GM18502 (cell line): ENCODE measurements at regions not wholly inside any gene's neighbourhood (a gene's known extent, or its start where the extent isn't known, plus 50 kb on each side); places are given as distances from the start of the nearest gene placed in this dataset.
"Not testable (repeated sequence)": the region's sequence is repeated elsewhere in the genome, so short reads cannot be mapped to it uniquely, and the experiment has no call there.

Experiments used
- ATAC-seq: cut with Tn5 transposase; IDR thresholded peaks from one replicate; pipeline ENCODE4 v1.9.1; 2021; ENCODE audit warnings: mild to moderate bottlenecking; ENCODE audit not compliant: unreplicated experiment, poor library complexity

DNA sequence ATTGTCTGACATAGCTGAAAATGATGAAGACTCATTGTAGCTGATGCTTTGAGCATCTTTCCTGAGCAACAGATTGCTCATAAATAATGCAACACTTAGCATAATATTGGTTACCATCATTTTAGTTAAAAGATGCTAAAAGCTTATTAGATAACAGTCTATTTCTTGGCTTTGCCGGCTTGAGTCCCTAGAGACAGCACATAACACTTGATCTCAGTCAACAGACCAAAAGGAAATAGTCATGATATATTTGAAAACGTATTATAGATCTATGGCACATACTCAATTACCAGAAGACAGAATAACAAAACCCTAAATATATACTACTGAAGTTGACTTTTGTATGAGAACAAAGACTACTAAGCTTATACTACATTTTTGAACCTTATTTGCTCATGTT is 846.7 kb upstream of the EPHA5 start:
- no peak for ATAC-seq

DNA sequence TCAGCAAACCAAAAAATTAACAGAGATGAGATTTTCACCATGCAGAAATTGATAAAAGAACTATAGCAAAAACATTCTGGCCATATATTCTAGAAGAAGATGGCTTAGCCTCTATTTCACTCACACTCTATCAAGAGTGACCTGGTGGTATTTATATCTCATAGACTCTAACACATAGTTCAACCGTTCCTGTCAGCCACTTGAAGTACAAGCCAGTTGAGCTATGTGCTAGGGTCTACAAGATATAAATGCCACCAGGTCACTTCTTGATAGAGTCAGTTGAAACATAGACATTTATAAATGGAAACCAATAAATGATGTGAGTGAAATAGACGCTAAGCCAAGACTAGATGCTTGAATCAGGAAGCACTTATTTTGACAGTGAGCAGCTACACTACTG is 836.7 kb upstream of the EPHA5 start:
- ATAC-seq, result no peak

DNA sequence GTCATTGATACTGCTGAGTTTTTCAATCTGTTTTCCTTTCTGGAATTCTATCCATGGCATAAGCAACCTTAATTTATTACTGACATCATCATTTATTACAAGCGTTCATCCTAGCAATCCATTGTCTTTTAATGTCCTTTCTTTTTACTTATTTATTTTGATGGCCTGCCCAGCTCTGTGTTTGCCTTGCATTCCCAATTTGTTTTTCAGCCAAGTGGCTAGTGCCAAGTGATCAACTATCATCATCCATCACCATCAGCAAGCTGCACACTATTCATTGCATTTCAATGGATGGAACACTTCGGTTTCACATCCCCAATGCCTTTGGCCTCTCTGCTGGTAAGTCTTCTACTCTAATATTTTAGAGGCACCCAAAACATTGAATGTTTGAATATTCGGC is 831.7 kb upstream of the EPHA5 start:
- ATAC-seq, result no peak

DNA sequence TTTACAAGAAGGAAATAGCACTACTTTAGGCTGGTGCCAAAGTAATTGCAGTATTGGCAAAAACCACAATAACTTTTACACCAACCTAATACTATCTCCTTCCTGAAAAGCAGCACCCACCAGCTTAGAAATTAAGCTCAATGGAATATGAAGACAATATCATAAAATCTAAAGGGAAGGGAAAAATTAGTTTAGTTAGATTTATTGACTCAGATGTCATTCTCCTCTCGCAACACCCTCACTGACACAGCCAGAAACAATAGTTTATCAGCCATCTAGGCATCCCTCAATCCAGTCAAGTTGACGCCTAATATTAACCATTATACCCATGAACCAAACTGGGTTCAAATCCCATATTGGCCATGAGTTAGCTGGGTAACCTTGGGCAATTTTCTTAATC is 820.4 kb upstream of the EPHA5 start:
- ATAC-seq, result no peak

DNA sequence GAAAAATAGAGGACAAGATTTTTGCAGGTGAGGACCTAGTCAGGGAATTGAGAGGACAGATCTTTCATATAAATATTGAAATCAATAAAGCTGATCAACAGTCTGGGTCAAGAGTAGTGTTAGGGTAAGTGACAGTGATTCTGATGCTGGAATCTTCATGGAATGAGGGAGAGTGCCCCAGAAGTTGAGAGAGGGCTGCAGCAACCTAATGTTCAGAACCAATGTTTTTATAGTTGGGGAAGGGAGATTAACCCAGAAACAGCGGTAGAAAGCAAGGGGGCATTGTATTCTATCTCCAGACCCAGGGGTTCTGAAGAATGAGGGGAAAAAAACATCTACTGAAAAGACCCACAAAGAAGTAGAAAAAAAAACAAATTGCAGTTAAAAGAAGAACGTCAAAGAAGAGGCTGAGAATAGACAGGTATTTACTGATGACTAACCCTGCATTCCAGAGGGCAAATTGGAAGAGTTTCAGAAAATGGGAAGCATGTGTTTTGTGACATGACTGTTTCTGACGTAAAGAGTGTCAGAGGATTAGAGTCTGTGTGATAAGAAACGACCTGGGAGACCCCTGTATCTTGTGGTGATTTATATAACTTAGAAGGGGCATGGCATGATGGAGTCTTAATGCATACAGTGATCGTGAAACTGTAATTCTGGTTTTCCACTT is 819.6 kb upstream of the EPHA5 start:
- ATAC-seq, result no peak

DNA sequence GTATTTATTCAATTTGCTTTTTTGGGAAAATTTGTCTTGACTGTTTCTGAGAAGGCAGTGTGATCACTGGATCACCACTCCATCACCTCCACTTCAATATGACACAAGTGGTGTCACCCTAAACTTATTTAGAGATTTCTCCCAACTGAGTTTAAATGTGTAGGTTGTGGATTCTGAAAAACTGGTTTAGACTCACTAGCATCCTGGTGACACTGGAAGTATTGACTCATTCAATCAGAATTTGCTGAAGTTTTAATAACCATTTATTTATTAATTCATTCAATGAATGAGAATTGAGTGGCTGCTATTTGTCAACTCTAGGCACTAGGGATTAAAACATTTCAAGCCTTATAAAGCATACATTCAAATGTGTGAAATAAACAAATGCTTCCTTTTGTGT is 819.1 kb upstream of the EPHA5 start:
- no peak for ATAC-seq

DNA sequence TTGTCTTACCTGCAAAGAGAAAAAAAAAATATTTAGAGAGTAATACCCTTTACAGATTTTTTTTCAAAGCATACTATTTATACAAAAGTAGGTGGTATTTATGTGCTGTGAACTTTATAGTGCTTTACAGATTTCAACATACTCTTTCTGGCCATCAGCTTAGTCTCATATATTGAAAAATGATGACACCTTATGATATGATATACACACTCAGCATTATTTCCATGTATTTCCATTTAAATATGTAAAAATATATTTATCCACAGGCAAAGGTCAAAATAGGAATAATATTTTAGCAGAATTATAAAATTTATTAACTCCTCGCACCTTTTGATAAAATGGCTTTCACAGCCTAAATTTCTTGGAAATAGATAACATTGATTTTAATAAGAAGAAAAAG is 815.8 kb upstream of the EPHA5 start:
- ATAC-seq, result no peak

DNA sequence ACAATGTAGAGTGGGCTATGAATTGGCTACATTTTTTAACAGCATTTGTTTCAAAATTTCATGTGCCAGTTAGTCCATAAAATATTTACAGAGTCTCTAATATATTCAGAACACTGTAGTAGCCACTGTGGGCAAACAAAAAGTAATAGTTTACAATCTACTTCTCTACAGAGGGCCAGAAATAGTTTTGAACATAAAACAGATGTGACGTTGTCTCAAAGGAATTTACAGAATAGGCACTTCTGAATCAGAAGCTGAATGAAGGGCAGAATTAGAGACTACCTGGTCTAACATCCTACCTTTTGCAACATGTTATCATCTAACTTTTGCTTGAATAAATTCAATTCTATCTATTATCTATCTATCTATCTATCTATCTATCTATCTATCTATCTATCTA is 811.9 kb upstream of the EPHA5 start:
- no peak for ATAC-seq

DNA sequence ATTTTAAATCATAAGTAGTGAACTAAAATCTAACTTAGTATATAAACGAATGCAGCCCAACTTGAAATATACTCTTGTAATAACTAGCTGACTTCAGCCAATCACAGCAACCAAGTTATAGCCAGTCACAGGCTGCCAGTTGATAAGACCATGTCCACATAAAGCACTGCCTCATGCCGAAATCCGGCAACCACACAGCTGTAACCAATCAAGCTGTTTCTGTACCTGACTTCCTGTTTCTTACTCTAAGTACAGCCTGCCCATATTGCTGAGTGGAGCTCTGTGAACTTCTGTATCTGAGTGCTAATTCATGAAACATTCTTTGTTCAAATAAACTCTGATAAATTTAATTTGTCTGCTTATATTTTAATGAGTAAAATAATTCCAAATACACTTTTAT is 805.3 kb upstream of the EPHA5 start:
- no peak for ATAC-seq

DNA sequence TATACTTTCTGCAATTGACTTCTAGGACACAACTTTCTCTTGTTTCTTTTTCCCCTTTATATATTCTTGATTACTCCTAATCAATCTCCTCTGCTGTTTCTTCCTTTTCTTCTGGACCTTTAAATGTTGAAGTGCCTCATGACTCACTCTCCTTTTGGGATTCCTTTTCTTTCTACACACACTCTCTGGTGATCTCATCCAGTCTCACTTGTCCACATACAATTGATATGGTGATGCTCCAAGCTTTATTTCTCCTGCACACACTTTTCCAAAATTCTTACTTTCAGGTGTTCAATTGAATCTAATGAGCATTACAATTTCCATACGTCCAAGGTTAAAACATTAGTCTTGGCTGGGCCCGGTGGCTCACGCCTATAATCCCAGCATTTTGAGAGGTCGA is 794.8 kb upstream of the EPHA5 start:
- ATAC-seq, result no peak

DNA sequence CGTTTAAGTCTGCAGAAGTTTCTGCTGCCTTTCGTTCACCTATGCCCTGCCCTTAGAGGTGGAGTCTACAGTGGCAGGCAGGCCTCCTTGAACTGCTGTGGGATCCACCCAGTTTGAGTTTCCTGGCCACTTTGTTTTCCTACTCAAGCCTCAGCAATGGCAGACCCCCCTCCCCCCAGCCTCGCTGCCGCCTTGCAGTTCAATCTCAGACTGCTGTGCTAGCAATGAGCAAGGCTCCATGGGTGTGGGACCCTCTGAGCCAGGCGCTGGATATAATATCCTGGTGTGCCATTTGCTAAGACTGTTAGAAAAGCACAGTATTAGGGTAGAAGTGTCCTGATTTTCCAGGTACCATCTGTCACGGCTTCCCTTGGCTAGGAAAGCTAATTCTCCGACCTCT is 792.6 kb upstream of the EPHA5 start:
- not testable (repeated sequence) for ATAC-seq

DNA sequence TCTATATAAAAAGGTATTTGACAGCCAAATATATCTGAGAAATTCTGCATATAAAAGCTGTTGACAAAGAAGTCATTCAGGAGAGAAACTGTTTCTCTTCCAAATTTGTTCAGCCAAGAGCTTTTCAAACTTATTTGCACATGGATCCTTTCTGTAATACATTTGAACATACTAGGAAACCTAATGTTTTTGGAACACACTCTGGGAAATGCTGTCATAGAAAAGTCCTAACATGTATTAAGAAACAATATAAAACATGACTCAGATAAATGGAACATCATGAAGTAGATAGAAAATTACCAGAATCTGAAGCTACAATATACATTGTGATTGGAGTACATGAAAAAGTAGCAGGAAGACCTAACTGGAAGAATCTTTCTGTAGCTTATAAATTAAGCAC is 781.5 kb upstream of the EPHA5 start:
- no peak for ATAC-seq

DNA sequence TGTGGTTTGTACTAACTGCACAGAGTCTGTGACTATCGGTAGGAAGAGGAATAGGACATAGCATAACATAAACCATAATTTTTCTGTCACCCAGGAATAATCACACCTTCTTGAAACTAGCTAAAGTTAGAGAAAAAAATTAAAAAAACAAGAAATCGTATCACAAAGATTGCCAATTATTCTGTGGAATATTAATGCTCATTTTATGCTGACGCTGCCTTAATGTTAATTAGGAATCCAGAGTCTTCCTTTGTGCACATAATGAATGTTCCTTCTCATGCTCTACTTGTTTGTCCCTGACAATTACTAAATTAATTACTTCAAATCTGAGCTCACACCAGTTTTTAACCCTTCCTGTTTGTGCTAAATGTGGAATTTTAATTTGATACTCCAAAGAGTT is 772.7 kb upstream of the EPHA5 start:
- ATAC-seq, result no peak

DNA sequence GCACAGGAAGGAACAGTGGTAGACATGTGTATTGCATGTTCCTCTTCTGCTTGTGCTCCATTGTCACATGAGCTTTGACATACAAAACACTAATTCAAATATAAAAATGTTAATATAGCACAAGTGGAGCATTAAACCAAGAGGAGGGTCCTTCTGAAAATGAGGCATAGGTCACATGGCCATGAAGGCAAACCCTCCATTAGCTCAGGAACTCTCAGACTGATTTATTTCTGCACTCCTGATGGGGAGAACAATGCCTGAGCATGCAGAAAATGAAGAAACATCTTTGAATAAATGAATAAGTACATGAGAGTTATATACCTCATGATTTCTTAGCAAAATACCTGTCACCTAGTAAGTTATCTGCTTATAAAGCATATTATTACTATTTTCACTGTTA is 769.2 kb upstream of the EPHA5 start:
- no peak for ATAC-seq

DNA sequence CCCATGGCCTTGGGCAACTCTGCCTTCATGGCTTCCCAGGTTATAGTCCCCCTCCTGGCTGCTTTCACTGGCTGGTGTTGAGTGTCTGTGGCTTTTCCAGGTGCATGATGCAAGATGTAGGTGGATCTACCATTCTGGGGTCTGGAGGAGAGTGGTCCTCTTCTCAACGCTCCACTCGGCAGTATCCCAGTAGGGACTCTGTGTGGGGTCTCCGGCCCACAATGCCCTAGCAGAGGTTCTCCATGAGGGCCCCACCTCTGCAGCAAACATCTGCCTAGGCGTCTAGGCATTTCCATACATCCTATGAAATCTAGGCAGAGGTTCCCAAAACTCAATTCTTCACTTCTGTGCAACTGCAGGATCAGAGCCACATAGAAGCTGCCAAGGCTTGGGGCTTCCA is 763.4 kb upstream of the EPHA5 start:
- no peak for ATAC-seq

DNA sequence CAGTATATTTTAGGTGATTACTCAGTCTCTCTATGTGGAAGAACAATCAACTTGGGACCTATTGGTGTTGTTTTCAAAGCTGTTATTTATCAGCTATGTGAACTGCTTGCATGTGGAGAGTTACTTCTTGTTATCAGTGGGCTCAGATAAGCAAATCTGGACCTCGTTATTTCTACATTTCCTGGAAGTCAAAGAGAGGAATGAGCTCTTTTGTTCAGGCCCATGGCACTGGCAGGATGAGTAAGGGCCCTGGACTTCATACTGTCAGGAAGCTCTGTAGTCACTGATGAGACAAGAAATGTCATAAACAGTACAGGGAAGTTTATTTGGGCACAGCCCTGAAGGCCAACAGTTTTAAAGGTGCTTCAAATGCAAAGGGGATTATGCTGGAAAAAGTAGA is 760.6 kb upstream of the EPHA5 start:
- no peak for ATAC-seq

DNA sequence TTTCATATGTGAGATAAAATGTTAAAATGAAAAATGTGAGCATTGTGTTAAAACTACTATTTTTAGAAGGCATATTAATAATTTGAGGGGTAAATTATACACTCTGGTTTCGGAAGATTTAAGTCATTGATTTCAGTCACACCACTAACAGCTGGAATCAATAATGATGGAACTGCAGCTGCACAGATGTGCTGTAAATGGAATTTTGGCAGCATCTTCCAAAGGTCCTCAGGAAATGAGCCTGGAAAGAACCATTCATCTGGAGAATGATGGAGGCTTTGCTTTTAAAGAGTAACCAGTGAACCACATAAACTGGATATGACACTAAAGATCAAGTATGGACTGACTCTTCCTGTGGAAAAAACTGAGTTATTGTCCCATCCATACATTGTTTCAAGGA is 759.0 kb upstream of the EPHA5 start:
- ATAC-seq, result no peak

DNA sequence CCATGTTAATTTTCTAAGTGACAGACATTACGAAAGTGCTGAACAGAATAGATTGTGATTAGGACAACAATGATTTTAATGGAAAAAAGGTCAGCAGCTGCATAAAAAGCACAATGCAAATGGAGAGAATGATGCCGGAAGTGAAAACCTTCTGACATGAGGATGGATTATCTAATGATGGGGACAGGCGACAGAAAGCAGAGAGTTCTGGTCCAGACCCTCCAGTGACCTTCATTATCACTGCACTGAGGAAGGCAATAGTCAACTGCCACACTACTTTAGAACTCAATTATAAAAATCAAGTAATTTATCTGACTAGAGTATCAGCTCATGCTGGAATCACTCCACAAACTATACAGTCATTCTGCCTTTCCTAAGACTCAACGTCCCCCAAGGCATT is 746.1 kb upstream of the EPHA5 start:
- no peak for ATAC-seq

DNA sequence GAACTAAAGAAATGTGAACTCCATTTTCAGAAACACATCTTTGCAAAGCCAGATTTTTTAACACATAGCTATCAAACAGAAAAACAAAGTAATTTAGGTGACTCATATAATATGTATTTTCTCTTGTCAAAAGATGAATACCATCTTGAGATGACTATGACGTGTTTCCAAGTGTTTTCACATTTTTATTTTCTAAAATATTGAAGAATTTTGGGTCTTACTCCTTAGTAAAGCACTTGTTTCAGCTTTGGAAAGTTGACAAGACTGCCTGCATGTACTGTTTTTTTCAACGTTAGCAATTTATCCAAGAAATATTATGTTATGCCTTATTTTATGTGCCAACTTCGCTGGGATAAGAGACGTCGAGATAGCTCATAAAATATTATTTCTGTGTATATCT is 733.9 kb upstream of the EPHA5 start:
- no peak for ATAC-seq

DNA sequence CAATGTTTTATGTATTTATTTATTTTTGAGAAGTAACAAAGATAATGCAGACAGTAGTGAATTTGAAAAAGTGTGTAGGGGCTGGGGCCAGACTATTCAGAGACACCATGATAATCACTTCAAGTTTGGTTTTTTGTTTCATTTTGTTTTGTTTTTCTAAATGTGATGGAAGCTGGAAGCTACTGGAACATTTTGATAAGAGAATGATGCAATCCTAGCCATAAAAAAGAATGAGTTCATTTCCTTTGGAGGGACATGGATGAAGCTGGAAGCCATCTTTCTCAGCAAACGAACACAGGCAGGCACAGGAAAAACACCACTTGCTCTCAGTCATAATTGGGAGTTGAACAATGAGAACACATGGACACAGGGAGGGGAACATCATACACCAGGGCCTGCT is 706.6 kb upstream of the EPHA5 start:
- ATAC-seq, result no peak

DNA sequence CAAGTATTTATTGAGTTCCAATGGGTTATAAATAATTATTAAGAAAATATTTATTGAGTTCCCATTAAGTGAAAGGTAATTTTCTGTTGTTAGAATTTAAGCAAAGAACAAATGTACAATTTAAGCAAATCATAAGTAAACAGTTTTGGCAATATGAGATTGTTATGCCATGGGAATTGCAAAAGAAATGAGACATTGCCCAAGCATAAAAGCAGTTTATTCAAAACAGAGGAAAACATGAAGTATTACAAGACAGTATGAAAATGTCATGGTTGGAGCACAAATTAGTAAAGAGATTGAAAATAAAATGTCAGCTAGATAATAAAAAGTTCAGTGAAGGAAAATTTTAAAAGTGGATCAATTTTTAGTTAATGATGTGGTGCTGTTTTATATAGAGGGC is 706.1 kb upstream of the EPHA5 start:
- ATAC-seq, result no peak

DNA sequence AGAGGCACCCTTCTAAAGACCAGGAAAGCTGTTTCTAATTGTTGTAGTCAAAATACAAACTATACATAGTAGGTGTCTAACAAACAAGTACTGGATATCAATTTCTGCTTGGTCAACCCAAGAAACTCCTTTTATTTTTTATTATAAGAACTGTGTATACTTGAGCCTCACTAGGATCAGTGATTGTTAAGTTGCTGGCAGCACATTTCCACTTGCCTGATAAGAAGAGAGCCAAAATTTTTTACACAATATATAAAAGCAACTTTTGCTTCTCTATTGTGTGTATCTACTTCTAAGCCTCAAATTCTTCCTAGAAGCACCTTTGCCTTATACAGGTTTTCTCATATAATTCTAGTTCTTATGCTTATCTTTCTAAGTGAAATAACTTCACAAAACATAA is 703.0 kb upstream of the EPHA5 start:
- no peak for ATAC-seq

DNA sequence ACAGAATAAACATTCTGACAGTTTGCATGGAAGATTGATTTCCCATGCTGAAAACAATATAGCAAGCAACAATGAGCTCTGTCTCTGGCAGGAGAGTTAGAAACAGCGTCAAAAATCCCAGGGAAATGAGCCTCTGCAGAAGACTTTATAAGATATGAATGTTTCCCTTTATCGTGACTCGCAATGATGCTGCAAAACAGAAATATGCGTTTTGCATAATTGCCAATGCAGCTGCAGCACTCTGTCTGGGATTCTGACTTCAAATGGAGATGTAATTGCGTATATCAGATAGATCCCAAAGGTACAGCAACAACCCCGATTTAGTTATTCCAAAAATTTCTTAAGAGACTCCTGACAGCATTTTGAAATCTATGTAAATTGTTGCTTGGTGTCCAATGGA is 702.4 kb upstream of the EPHA5 start:
- ATAC-seq, result no peak
